ENCODE measurements at regions not wholly inside any gene's neighbourhood (a gene's known extent, or its start where the extent isn't known, plus 50 kb on each side); places are given as distances from the start of the nearest gene placed in this dataset.

GRCh38 chr3:76576201-76576600 is 463.7 kb upstream of the ROBO2 start:
- TF ChIP-seq ESRRG (CRISPR knock-in tag; IDR thresholded peaks at IDR 0.05) (no peak), PATZ1 (CRISPR knock-in tag; IDR thresholded peaks at IDR 0.05; ENCODE audit: borderline replicate concordance) (no peak), CSRNP3 (CRISPR knock-in tag; IDR thresholded peaks at IDR 0.05) (no peak), RARB (CRISPR knock-in tag; IDR thresholded peaks at IDR 0.05) (no peak), PPARA (CRISPR knock-in tag; IDR thresholded peaks at IDR 0.05; ENCODE audit: borderline replicate concordance) (no peak), ZNF565 (CRISPR knock-in tag; conservative IDR thresholded peaks at IDR 0.05; ENCODE audit: low read depth) (no peak), CREB5 (CRISPR knock-in tag; IDR thresholded peaks at IDR 0.05; ENCODE audit: low read depth) (no peak), ZFP3 (CRISPR knock-in tag; IDR thresholded peaks at IDR 0.05) (no peak), ARNTL (CRISPR knock-in tag; IDR thresholded peaks at IDR 0.05; ENCODE audit: borderline replicate concordance, low read depth) (no peak), ZFP30 (CRISPR knock-in tag; IDR thresholded peaks at IDR 0.05) (no peak), ZNF8 (CRISPR knock-in tag; IDR thresholded peaks at IDR 0.05) (no peak), ZC3H10 (CRISPR knock-in tag; IDR thresholded peaks at IDR 0.05) (no peak)

Data from SK-N-SH treated with all-trans-retinoic acid at 6 μM for 48 hours (cell line).